ENCODE measurements at regions not wholly inside any gene's neighbourhood (a gene's known extent, or its start where the extent isn't known, plus 50 kb on each side); places are given as distances from the start of the nearest gene placed in this dataset.

GRCh38 chr4:165774326-165774725 lies 98.7 kb upstream of the TLL1 start:
- no peak for TF ChIP-seq CTCF (IDR thresholded peaks at IDR 0.05)
- no peaks in the 10 kb centered on the region for H3K36me3 Mint-ChIP-seq
- no peaks in the 10 kb centered on the region for H3K27me3 ChIP-seq (ENCODE audit: control insufficient read depth in 2 of 2, insufficient read depth in 2 of 2, low read length in 2 of 2)
- no peak overlapping the region for H3K4me2 ChIP-seq (replicated peaks; ENCODE audit: extremely low read depth, low read length, poor library complexity, severe bottlenecking)
- no peak overlapping the region for H3K27ac Mint-ChIP-seq
- H3K4me1 Mint-ChIP-seq: no peaks in the 10 kb centered on the region
- no peak overlapping the region for H3K27ac ChIP-seq (ENCODE audit: low read depth in 1 of 2, low read length in 2 of 2)
- H4K20me1 ChIP-seq (ENCODE audit: insufficient read depth, low read length): no peaks in the 10 kb centered on the region
- H3K9me3 Mint-ChIP-seq: peaks cover 0 to 6% (median 3%) of the 10 kb centered on the region in 7 donors
- no peak overlapping the region for H3K9ac ChIP-seq (ENCODE audit: insufficient read depth, low read length, poor library complexity, severe bottlenecking)
- H3K9me3 ChIP-seq (replicated peaks in 1 of 2; ENCODE audit: control insufficient read depth in 1 of 2, insufficient read depth in 1 of 2, low read length in 2 of 2): no peaks in the 10 kb centered on the region
- no peaks in the 10 kb centered on the region for H3K4me1 ChIP-seq (ENCODE audit: control insufficient read depth in 1 of 2, insufficient read depth in 2 of 2, low read length in 2 of 2)
- no CpG with 5 or more reads among the region's 1 CpG for WGBS (ENCODE audit: insufficient coverage)
- H3K79me2 ChIP-seq (ENCODE audit: insufficient read depth, low read length): no peaks in the 10 kb centered on the region
- no peak overlapping the region for H3K4me3 ChIP-seq (replicated peaks in 1 of 3; ENCODE audit: low read depth in 2 of 3, low read length in 3 of 3)
- intact Hi-C loops (cut with micrococcal nuclease): no loop called here
- no peak overlapping the region for H2AFZ ChIP-seq (ENCODE audit: insufficient read depth, low read depth, low read length, poor library complexity, severe bottlenecking)
- DNase-seq: no peak
- H3K36me3 ChIP-seq (replicated peaks in 1 of 2; ENCODE audit: control insufficient read depth in 1 of 2, insufficient read depth in 2 of 2, low read length in 2 of 2): no peaks in the 10 kb centered on the region
- H3K27me3 Mint-ChIP-seq (ENCODE audit: low read depth in 3 of 3): no peaks in the 10 kb centered on the region
- H3K4me3 Mint-ChIP-seq: no peak overlapping the region

- Histone ChIP-seq H3K9me3 (replicated peaks in 1 of 2; ENCODE audit: control insufficient read depth in 1 of 2, insufficient read depth in 1 of 2, low read length in 2 of 2) (no peaks in the 10 kb centered on the region), H4K20me1 (ENCODE audit: insufficient read depth, low read length) (no peaks in the 10 kb centered on the region), H3K27me3 (ENCODE audit: control insufficient read depth in 2 of 2, insufficient read depth in 2 of 2, low read length in 2 of 2) (no peaks in the 10 kb centered on the region), H3K27ac (ENCODE audit: low read depth in 1 of 2, low read length in 2 of 2) (no peak overlapping the region), H3K4me1 (ENCODE audit: control insufficient read depth in 1 of 2, insufficient read depth in 2 of 2, low read length in 2 of 2) (no peaks in the 10 kb centered on the region), H3K4me2 (replicated peaks; ENCODE audit: extremely low read depth, low read length, poor library complexity, severe bottlenecking) (no peak overlapping the region), H3K9ac (ENCODE audit: insufficient read depth, low read length, poor library complexity, severe bottlenecking) (no peak overlapping the region), H2AFZ (ENCODE audit: insufficient read depth, low read depth, low read length, poor library complexity, severe bottlenecking) (no peak overlapping the region), H3K79me2 (ENCODE audit: insufficient read depth, low read length) (no peaks in the 10 kb centered on the region), H3K36me3 (replicated peaks in 1 of 2; ENCODE audit: control insufficient read depth in 1 of 2, insufficient read depth in 2 of 2, low read length in 2 of 2) (no peaks in the 10 kb centered on the region), H3K4me3 (replicated peaks in 1 of 3; ENCODE audit: low read depth in 2 of 3, low read length in 3 of 3) (no peak overlapping the region)
- Mint-ChIP-seq H3K36me3 (no peaks in the 10 kb centered on the region), H3K27me3 (ENCODE audit: low read depth in 3 of 3) (peaks cover 0 to 1% (median 0%) of the 10 kb centered on the region in 3 donors), H3K4me3 (no peak overlapping the region), H3K9me3 (peaks cover 0 to 3% (median 1%) of the 10 kb centered on the region in 7 donors), H3K27ac (no peak overlapping the region), H3K4me1 (no peaks in the 10 kb centered on the region)
- no peak for DNase-seq
- no peak for TF ChIP-seq CTCF (IDR thresholded peaks at IDR 0.05)
- no CpG with 5 or more reads among the region's 5 CpGs for WGBS (ENCODE audit: insufficient coverage)
- intact Hi-C loops (cut with micrococcal nuclease): no loop called here
Measured at GRCh38 chr4:165779950-165780670, 92.9 kb upstream of the TLL1 start.

Data from CD14-positive monocyte (primary cell).